ENCODE measurements at regions not wholly inside any gene's neighbourhood (a gene's known extent, or its start where the extent isn't known, plus 50 kb on each side); places are given as distances from the start of the nearest gene placed in this dataset.
"Not testable (repeated sequence)": the region's sequence is repeated elsewhere in the genome, so short reads cannot be mapped to it uniquely, and the experiment has no call there.

DNA sequence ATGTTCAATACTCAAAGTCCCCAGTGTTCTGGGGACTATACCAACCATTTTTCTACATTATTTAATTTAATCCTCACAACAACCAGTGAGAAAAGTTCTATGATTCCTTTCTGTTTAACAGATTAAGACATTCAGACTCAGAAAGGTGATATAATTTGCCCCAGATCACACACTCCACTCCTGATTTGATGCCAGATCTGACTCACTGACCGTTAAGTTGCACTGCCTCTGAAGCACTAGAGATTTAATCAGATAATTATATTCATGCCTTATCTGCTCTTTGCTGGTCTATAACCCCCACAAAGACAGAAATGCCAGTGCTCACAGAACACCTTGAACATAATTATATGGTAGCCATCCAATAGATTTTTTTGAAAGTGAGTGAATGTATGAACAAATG, 501.0 kb downstream of the IGSF11 start:
- TF ChIP-seq, protein P1, sequence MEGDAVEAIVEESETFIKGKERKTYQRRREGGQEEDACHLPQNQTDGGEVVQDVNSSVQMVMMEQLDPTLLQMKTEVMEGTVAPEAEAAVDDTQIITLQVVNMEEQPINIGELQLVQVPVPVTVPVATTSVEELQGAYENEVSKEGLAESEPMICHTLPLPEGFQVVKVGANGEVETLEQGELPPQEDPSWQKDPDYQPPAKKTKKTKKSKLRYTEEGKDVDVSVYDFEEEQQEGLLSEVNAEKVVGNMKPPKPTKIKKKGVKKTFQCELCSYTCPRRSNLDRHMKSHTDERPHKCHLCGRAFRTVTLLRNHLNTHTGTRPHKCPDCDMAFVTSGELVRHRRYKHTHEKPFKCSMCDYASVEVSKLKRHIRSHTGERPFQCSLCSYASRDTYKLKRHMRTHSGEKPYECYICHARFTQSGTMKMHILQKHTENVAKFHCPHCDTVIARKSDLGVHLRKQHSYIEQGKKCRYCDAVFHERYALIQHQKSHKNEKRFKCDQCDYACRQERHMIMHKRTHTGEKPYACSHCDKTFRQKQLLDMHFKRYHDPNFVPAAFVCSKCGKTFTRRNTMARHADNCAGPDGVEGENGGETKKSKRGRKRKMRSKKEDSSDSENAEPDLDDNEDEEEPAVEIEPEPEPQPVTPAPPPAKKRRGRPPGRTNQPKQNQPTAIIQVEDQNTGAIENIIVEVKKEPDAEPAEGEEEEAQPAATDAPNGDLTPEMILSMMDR (IDR thresholded peaks at IDR 0.05; ENCODE audit: low read depth, low read length), result no peak
- Histone ChIP-seq H3K4me3 (ENCODE audit: low read depth, low read length) (no peak overlapping the region), H3K27ac (ENCODE audit: low read depth, low read length) (no peak overlapping the region), H3K9me3 (ENCODE audit: control insufficient read depth, insufficient read depth, low read length) (no peaks in the 10 kb centered on the region), H3K27me3 (ENCODE audit: control insufficient read depth, insufficient read depth, low read length) (no peaks in the 10 kb centered on the region)
- ChIA-PET CTCF (no interaction called here), POLR2A (no interaction called here)
- DNase-seq (ENCODE audit: low read depth, low spot score), result no peak

DNA sequence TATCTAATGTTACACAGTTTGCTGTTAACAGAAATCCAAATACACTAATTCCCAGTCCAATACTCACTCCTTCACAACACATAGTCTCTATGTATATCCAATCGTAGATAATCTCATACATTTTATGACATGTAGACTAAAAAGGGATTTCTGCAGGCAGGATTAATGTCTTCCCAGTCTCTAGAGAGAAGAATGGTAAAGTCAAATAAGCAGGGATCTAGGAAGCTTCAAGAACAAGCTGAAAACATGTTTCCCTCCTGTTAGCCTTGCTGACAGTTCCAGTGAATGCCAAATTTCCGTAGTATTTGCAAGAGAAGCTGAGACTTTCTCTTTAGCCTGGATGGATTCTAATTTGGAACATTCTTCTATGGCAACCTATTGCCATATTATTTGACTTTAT, 500.1 kb downstream of the IGSF11 start:
- Histone ChIP-seq H3K9me3 (ENCODE audit: control insufficient read depth, insufficient read depth, low read length) (no peaks in the 10 kb centered on the region), H3K27ac (ENCODE audit: low read depth, low read length) (no peak overlapping the region), H3K4me3 (ENCODE audit: low read depth, low read length) (no peak overlapping the region), H3K27me3 (ENCODE audit: control insufficient read depth, insufficient read depth, low read length) (no peaks in the 10 kb centered on the region)
- ChIA-PET POLR2A (no interaction called here), CTCF (no interaction called here)
- DNase-seq (ENCODE audit: low read depth, low spot score), result no peak
- TF ChIP-seq, protein P1 (IDR thresholded peaks at IDR 0.05; ENCODE audit: low read depth, low read length), result no peak

DNA sequence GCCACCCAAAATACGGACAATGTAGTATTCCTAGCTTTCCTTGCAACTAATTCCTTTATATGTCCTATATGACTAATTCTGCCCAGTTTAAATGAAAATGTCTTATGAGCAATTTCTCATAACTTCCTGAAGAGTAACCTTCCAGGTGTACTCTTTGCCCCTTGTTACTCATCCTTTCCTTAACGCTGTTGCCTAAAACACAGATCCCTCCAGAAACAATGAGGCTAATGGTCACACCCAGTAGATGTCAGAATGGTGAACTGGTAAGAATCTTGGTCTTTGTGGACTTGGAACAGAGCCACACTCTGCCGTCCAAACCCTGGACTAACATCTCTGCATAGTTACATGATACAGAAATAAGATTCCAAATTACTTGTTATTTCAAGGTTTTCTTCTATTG, 497.9 kb downstream of the IGSF11 start:
- no peak for DNase-seq (ENCODE audit: low read depth, low spot score)
- H3K27ac ChIP-seq (ENCODE audit: low read depth, low read length), result no peak overlapping the region
- no peak overlapping the region for H3K4me3 ChIP-seq (ENCODE audit: low read depth, low read length)
- H3K27me3 ChIP-seq (ENCODE audit: control insufficient read depth, insufficient read depth, low read length), result no peaks in the 10 kb centered on the region
- ChIA-PET POLR2A (no interaction called here), CTCF (no interaction called here)
- no peaks in the 10 kb centered on the region for H3K9me3 ChIP-seq (ENCODE audit: control insufficient read depth, insufficient read depth, low read length)
- TF ChIP-seq, protein P1 (IDR thresholded peaks at IDR 0.05; ENCODE audit: low read depth, low read length), result no peak

DNA sequence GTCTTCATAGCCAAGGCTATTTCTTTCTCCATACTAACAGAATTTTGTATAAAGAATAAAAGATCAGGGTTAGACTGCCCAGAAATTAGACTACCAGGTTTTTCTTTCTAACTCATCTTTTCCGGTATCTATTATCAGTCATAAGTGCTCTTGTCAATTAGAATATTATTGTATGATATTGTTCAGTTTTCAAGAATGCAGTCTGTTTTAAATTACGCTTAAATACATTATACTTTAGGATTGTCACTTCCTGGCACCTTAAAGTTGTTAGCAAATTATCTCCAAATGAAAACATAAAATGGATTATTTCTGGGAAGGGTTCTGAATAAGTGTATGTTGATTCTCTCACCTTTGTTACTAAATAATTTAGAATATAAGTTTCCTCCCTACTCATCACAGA, 497.2 kb downstream of the IGSF11 start:
- CTCF ChIA-PET, result no interaction called here
- POLR2A ChIA-PET, result no interaction called here
- Histone ChIP-seq H3K4me3 (ENCODE audit: low read depth, low read length) (no peak overlapping the region), H3K27me3 (ENCODE audit: control insufficient read depth, insufficient read depth, low read length) (no peaks in the 10 kb centered on the region), H3K9me3 (ENCODE audit: control insufficient read depth, insufficient read depth, low read length) (no peaks in the 10 kb centered on the region), H3K27ac (ENCODE audit: low read depth, low read length) (no peak overlapping the region)
- TF ChIP-seq, protein P1 (IDR thresholded peaks at IDR 0.05; ENCODE audit: low read depth, low read length), result no peak
- no peak for DNase-seq (ENCODE audit: low read depth, low spot score)

DNA sequence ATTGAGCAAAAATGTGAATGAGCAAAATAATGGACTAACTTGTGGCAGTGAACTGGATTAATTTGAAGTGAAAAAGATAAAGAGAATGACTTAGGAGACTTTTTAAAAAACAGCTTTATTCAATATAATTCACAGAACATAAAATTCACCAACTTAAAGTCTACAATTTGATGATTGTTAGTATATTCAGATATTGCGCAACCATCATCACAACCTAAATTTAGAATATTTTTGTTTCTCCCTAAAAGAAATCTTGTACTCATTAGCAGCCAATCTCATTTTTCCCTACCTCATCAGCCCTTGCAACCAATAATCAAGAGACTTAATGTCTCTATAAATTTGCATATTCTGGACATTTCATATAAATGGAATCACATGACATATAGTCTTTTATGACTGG, 496.5 kb downstream of the IGSF11 start:
- ChIA-PET POLR2A (no interaction called here), CTCF (no interaction called here)
- no peak for DNase-seq (ENCODE audit: low read depth, low spot score)
- Histone ChIP-seq H3K9me3 (ENCODE audit: control insufficient read depth, insufficient read depth, low read length) (no peaks in the 10 kb centered on the region), H3K27me3 (ENCODE audit: control insufficient read depth, insufficient read depth, low read length) (no peaks in the 10 kb centered on the region), H3K4me3 (ENCODE audit: low read depth, low read length) (no peak overlapping the region), H3K27ac (ENCODE audit: low read depth, low read length) (no peak overlapping the region)
- TF ChIP-seq, protein P1 (IDR thresholded peaks at IDR 0.05; ENCODE audit: low read depth, low read length), result no peak

DNA sequence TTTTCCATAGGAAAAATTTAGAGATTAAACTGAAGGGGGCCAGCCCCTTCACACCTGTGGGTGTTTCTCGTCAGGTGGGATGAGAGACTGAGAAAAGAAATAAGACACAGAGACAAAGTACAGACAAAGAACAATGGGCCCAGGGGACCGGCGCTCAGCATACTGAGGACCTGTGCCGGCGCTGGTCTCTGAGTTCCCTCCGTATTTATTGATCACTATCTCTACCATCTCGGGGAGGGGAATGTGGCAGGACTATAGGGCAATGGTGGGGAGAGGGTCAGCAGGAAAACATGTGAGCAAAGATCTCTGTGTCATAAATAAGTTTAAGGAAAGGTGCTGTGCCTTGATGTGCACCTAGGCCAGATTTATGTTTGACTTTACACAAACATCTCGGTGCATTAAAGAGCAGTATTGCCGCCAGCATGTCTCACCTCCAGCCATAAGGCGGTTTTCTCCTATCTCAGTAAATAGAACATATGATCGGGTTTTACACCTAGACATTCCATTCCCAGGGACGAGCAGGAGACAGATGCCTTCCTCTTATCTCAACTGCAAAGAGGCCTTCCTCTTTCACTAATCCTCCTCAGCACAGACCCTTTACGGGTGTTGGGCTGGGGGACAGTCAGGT, 494.7 kb downstream of the IGSF11 start:
- H3K27ac ChIP-seq (ENCODE audit: low read depth, low read length); H3K27me3 ChIP-seq (ENCODE audit: control insufficient read depth, insufficient read depth, low read length); DNase-seq (ENCODE audit: low read depth, low spot score); H3K9me3 ChIP-seq (ENCODE audit: control insufficient read depth, insufficient read depth, low read length); POLR2A ChIA-PET; CTCF ChIA-PET; H3K4me3 ChIP-seq (ENCODE audit: low read depth, low read length): not testable (repeated sequence)

DNA sequence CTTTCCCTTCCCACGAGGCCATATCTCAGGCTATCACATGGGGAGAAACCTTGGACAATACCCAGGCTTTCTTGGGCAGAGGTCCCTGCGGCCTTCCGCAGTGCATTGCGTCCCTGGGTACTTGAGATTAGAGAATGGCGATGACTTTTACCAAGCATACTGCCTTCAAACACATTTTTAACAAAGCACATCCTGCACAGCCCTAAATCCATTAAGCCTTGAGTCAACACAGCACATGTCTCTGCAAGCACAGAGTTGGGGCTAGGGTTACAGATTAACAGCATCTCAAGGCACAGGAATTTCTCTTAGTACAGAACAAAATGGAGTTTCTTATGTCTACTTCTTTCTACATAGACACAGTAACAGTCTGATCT, 494.2 kb downstream of the IGSF11 start:
- H3K27ac ChIP-seq (ENCODE audit: low read depth, low read length); POLR2A ChIA-PET; H3K27me3 ChIP-seq (ENCODE audit: control insufficient read depth, insufficient read depth, low read length); DNase-seq (ENCODE audit: low read depth, low spot score); CTCF ChIA-PET; H3K9me3 ChIP-seq (ENCODE audit: control insufficient read depth, insufficient read depth, low read length); H3K4me3 ChIP-seq (ENCODE audit: low read depth, low read length): not testable (repeated sequence)
